T-helper 2 cell treated with Interferon-gamma antibody and Interleukin-4, amounts not matched to agents 100 ng/mL and 5 ng/mL, for 36 hours (primary cell): ENCODE measurements at regions not wholly inside any gene's neighbourhood (a gene's known extent, or its start where the extent isn't known, plus 50 kb on each side); places are given as distances from the start of the nearest gene placed in this dataset.
"Not testable (repeated sequence)": the region's sequence is repeated elsewhere in the genome, so short reads cannot be mapped to it uniquely, and the experiment has no call there.

ENCODE experiments used
- intact Hi-C: fragments of 100-400 bp; cut with micrococcal nuclease; formaldehyde crosslinking; loops from one replicate; pipeline ENCODE4 v1.15.1; 2023

DNA sequence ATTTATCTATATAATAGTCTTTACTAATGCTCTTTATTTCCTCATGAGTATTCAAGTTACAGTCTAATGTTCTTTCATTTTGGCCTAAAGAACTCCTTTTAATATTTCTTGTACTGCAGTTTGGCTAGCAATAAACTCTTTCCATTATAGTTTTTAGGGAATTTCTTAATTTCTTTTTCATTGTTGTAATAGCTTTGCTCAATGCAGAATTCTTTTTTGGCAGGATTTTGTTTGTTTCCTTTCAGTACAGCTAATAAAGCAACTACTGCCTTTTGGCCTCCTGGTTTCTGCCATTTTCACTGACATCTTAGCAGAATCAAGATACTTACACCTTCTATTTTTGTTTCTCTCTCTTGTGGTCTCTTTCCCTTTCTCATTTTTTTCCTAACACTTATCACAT, 390.4 kb upstream of the RGPD4 start:
- intact Hi-C loops: no loop called here

GRCh38 chr2:107437265-107437664, 389.4 kb upstream of the RGPD4 start:
- intact Hi-C loops: no loop called here

GRCh38 chr2:107437807-107438206, 388.9 kb upstream of the RGPD4 start:
- intact Hi-C loops: no loop called here

DNA sequence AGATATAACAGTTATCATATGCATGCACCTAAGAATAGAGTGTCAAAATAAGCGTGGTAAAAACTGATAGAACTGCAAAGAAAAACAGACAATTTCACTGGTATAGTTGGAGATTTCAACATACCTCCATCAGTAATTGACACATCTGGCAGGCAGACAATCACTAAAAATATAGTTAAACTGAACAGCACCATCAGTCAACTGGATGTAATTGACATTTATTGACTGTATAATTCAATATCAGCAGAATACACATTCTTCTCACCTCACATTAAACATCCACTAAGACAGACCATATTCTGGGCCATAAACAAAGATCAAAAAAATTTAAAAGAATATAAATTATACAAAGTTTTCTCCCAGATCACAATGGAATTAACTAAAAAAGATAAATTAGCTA, 378.5 kb upstream of the RGPD4 start:
- intact Hi-C loops: no loop called here

DNA sequence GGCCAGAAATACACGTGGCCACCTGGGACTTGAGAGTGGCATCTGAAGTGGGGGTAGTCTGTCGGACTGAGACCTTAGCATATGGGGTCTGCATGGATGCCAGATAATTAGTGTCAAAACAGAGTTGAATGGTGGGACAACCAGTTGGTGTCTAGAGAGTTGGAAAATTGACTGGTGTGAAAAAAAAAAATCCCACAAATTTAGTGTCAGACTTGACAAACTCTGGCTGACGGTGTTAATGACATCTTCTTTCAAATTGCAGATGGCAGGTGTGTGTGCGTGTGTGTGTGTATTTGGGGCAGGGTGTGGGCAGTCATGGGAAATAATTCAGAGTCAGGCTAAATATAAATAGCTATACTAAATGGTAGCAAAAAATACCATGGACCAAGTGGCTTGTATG, 365.4 kb upstream of the RGPD4 start:
- intact Hi-C loops: no loop called here

GRCh38 chr2:107462181-107462580, 364.5 kb upstream of the RGPD4 start:
- intact Hi-C loops: no loop called here

- intact Hi-C loops: no loop called here
These were observed 360.5 kb upstream of the RGPD4 start for GRCh38 chr2:107466241-107466640.

DNA sequence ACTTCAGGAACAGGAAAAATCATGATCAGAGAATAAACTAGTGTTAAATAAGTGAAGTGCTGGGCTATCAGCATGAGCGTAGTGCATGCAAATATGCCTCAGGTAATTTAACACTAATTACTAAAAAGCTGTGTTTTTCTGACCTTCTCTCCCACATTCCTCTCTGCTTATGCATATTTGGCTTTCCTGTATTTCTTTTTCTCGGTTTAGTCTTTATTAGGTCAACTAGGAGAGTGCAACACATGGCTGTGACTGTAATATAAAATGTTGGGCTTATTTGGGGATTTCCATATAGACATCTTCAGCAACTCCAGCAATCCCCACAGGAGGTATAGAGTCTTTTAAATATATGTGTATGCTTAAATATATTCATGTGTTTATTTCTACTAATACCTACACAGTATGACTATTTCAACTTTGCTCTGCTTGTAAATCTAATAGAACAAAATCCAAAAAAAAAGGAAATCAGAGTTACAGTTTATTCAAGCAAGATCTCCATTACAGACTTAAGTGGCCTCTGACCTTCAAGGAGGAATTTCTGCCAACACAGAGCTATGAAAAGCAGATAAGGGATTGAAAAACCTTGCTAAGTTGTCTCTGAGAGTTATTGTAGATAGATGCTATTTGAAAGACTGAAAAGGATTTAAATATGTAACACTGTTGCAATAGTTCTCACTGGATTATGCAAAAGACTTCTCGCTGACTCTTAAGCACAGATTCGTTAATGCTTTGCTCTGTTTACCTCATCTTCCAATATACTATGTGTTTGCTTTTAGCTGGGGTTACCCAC, 359.5 kb upstream of the RGPD4 start:
- intact Hi-C loops: no loop called here

DNA sequence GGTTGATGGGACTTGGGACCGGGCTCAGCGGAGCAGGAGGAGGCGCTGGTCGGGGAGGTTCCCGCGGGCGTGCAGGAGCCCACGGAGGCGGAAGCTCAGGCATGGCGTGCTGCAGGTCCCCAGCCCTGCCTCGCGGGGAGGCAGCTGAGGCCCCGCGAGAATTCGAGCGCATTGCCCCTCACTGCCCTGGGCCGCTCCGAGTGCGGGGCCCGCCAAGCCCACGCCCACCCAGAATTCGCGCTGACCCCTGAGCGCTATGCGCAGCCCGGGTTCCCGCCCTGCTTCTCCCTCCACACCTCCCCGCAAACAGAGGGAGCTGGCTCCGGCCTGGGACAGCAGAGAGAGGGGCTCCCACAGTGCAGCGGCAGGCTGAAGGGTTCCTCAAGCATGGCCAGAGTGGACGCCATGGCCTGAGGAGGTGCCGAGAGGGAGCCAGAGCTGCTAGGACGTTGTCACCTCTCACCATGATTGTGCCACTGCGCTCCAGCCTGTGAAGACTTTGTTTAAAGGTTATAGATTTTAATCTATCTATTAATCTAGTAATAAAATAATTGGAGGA, 357.2 kb upstream of the RGPD4 start:
- intact Hi-C loops: no loop called here

DNA sequence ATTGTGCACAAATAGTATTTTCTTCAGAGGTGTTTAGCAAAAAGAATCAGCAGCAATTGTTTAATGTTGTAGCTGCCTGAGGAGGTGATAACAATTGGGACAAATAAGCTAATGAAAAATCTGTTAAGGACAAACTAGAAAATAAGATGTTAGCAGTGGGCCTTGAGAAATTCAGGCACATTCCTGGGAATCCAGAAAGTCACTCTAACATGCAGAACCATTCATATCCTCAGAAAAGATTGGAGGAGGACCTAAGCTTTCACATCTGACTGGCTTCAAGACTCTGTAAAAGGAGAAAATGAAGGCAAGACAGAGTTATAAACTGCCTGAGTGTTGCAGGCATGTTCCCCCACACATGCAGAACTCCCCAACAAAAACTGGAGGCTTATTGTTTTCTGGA, 353.5 kb upstream of the RGPD4 start:
- intact Hi-C loops: no loop called here

- intact Hi-C loops: no loop called here
These were observed 350.8 kb upstream of the RGPD4 start for GRCh38 chr2:107475859-107476258.

GRCh38 chr2:107502539-107502938, 324.2 kb upstream of the RGPD4 start:
- intact Hi-C loops: no loop called here

DNA sequence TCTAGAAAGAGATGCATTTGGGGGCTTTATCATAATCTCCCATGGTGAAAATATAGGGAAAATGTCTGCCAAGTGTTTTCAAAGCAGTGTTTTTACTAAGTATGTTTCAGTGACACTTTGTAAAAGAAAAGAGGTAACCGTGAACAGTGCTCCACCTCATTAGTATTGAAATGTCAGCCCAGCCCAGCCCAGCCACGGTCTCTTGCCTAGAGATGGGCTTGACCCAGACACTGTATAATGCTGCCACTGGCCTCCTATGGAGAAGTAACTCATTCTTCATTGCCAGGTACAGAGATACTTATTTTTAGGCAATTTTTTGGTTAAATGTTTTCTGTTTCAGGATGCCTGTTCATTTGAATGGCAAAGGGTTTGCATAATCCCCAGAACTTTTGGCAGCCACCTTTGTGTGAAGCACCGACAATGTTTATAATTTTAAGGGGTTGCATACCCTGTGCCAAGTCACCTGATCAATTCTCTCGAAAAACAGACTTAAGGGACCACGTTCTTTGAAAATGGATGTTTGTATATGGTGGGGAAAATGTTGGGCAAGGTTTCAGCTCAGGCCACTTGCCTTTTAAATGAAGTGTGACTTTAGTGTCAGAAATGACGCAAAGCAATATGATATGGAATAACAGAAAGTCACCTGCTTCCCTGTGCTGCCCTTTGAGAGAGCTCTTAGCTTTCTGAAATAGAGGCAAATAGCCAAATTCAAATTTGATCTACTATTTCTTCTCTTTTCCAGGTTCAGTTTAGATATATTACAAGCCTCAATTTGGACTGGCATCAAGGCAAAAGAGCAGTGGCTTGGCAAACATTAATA, 314.5 kb upstream of the RGPD4 start:
- intact Hi-C loops: no loop called here

DNA sequence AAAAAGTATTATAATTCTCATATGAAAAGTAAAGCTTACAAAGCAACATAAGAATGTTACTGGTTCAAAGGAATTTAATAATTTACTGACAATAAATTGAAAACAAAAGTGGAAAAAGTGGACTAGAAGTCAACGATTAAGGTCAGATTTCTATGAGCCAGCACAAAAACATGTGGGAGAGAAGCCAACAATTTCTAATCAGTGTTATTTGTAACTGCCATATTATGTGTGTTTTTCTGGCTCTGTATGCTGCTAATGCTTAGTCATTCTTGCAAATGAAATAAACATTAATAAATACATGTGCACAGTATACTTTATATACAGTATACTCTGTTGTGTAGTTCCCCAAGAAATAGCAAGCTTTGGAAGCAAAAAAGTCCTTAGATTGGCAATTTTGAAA, 301.3 kb upstream of the RGPD4 start:
- intact Hi-C loops: no loop called here

- intact Hi-C loops: no loop called here
These were observed 297.5 kb upstream of the RGPD4 start for GRCh38 chr2:107529146-107529545.

GRCh38 chr2:107530046-107530445, 296.6 kb upstream of the RGPD4 start:
- intact Hi-C loops: no loop called here

DNA sequence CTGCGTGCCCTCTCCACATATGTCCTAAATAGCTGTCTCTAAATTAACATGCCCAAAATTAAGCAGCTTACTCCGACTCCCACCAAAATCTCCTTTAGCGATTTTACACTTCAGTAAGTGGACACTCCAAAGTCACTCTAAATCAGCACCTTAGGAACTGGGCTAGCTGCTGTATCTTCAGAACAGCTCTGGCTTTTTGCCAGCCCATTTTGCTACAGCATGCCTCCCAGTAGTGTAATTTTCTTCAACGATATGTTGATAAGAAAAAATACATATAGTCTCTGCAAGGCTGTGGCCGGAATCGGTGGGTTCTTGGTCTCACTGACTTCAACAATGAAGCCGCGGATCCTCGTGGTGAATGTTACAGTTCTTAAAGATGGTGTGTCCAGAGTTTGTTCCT, 291.8 kb upstream of the RGPD4 start:
- intact Hi-C loops: no loop called here

GRCh38 chr2:107535905-107536689, 290.6 kb upstream of the RGPD4 start:
- intact Hi-C loops: not testable (repeated sequence)

DNA sequence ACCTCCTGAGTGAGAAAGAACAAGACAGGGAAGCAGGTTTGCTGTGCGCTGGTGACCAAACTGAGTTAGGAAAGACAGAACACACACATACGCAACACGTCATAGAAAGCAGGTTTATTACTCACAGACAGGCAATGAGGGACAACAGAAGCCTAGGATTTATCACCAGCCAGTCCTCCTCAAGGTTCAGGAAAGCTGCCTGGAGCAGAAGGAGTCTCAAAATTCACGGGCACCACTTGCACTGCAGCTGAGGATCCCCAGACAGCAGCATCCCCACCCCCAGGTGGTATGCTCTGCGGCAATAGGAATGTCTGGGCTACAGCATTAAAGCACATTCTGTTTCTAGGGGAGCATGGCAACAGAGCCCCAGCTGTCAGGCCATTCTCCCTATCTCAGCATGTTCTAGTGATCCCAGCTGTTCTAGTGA, 284.4 kb upstream of the RGPD4 start:
- intact Hi-C loops: no loop called here

GRCh38 chr2:107543793-107544192, 282.9 kb upstream of the RGPD4 start:
- intact Hi-C loops: no loop called here

DNA sequence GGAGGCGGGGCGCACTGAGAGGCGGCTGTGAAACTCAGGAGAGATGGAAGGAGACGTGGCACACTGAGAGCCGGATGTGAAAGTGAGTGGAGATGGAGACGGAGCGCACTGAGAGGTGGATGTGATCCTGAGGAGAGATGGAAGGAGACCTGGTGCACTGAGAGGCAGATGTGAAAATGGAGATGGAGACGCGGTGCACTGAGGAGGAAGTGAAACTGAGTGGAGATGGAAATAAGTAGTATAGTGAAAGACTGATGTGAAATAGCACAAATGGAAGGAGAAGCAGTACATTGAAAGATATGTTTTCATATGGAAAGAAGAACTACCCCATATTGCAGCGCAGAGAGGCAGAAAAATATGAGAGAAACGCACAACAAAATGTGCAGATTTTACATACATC, 281.6 kb upstream of the RGPD4 start:
- intact Hi-C loops: no loop called here

DNA sequence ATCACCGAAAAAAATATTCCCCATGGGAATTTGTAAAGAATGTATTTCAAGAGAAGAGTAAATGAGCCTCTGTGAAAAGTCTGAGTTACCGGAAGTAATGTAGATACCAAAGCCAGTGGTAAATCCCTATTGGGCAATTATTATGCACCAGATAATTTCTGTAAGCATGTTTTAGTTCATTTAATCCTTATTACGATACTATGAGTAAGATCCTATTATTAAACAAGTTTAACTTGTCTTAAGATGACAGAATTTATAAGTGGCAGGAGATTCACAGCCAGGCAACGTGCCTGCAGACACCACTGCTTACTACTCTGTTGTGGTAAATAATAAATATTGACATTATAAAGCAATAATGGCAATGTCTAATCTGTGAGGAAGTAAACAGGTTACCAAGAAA, 280.8 kb upstream of the RGPD4 start:
- intact Hi-C loops: no loop called here
